HCT116 (cell line): ENCODE measurements at regions not wholly inside any gene's neighbourhood (a gene's known extent, or its start where the extent isn't known, plus 50 kb on each side); places are given as distances from the start of the nearest gene placed in this dataset.

ENCODE experiments used
- ATAC-seq: fragments of 200-7000 bp; cut with Tn5 transposase; 2 replicates; pipeline ENCODE4 v1.9.1; 2020; ENCODE audit warnings: mild to moderate bottlenecking, moderate library complexity
- BruUV-seq: library from RNA; stranded (reverse); fragments of 400-500 nt; replicated peaks from 2 replicates; lab custom pipeline; 2021; lab: Mats Ljungman, UMichigan
- CTCF ChIA-PET: fragments of 300-600 bp; sonication (Branson Sonifier 250); formaldehyde crosslinking; loops from one replicate; lab custom pipeline; 2021; ENCODE audit warnings: antibody characterized with exemption; lab: Charles Lee
- POLR2A ChIA-PET: fragments of 300-600, 350-600 bp; sonication (Branson Sonifier 250); formaldehyde crosslinking; loops from one replicate; lab custom pipeline; 2021; ENCODE audit warnings: antibody characterized with exemption; lab: Charles Lee
- RAD21 ChIA-PET, 2 experiments: fragments of 300-600 bp; sonication (Branson Sonifier 250); formaldehyde crosslinking; loops; one replicate each; lab custom pipeline; 2023; ENCODE audit warnings: low total read pairs in 2 of 2; ENCODE audit not compliant: uncharacterized antibody in 2 of 2, unreplicated experiment in 2 of 2, low non-redundant PET in 1 of 2; lab: Charles Lee
- DNase-seq: peaks from one replicate; pipeline ENCODE4 v3.0.0-alpha.2; 2010; ENCODE audit warnings: low read depth, low spot score
- H2AFZ ChIP-seq: fragments of 200-600 bp; shearing (Covaris generic), sonication (generic); 2 replicates; pipeline ENCODE4 v1.6.1; 2017; ENCODE audit warnings: low read depth, mixed run types, mixed read lengths, antibody characterized with exemption, low read length; ENCODE audit not compliant: poor library complexity, severe bottlenecking
- H3K27ac ChIP-seq: 2 replicates; pipeline ENCODE4 v1.5.1; 2012; ENCODE audit warnings: low read depth, low read length
- H3K27me3 ChIP-seq: fragments of 200-600 bp; sonication (generic); 2 replicates; pipeline ENCODE4 v1.6.1; 2016; ENCODE audit warnings: mixed run types, low read length, mixed read lengths; ENCODE audit not compliant: insufficient read depth
- H3K36me3 ChIP-seq, 2 experiments: fragments of 200-500 bp in 1 of 2; fragments of 200-600 bp in 1 of 2; sonication (Bioruptor generic) in 1 of 2; sonication (generic) in 1 of 2; 2 replicates each; pipeline versions ENCODE4 v1.5.1 to v1.6.1; 2014 to 2016; ENCODE audit warnings: low read length in 2 of 2, inconsistent platforms in 1 of 2, mixed read lengths in 1 of 2, mixed run types in 1 of 2; ENCODE audit not compliant: insufficient read depth in 2 of 2, control insufficient read depth in 1 of 2
- H3K4me1 ChIP-seq, 2 experiments: fragments of 200-600 bp in 1 of 2; sonication (generic) in 1 of 2; 2 replicates each; pipeline versions ENCODE4 v1.5.1 to v1.6.1; 2012 to 2017; ENCODE audit warnings: low read length in 2 of 2, inconsistent platforms in 1 of 2, mild to moderate bottlenecking in 1 of 2, mixed read lengths in 1 of 2, mixed run types in 1 of 2, moderate library complexity in 1 of 2; ENCODE audit not compliant: insufficient read depth in 2 of 2, control insufficient read depth in 1 of 2
- H3K4me2 ChIP-seq: fragments of 200-600 bp; sonication (generic); 2 replicates; pipeline ENCODE4 v1.6.1; 2017; ENCODE audit warnings: mixed run types, low read length, mixed read lengths
- H3K4me3 ChIP-seq, 2 experiments: fragments of 200-600 bp in 1 of 2; sonication (generic) in 1 of 2; replicated peaks in 1 of 2; 2 replicates each; pipeline ENCODE4 v1.5.1; 2011 to 2016; ENCODE audit warnings: low read length in 2 of 2, control low read depth in 1 of 2, low read depth in 1 of 2, mild to moderate bottlenecking in 1 of 2, mixed read lengths in 1 of 2, mixed run types in 1 of 2
- H3K79me2 ChIP-seq: fragments of 200-600 bp; sonication (generic); 2 replicates; pipeline ENCODE4 v1.6.1; 2017; ENCODE audit warnings: mild to moderate bottlenecking, mixed run types, low read length, moderate library complexity, mixed read lengths; ENCODE audit not compliant: insufficient read depth
- H3K9ac ChIP-seq: fragments of 200-600 bp; sonication (generic); 2 replicates; pipeline ENCODE4 v1.6.1; 2016; ENCODE audit warnings: low read length, mixed read lengths
- H3K9me2 ChIP-seq: fragments of 200-600 bp; sonication (generic), shearing (Covaris generic); 2 replicates; pipeline ENCODE4 v1.6.1; 2017; ENCODE audit warnings: mixed run types, mild to moderate bottlenecking, moderate library complexity; ENCODE audit not compliant: insufficient read depth
- H3K9me3 ChIP-seq, 2 experiments: fragments of 200-500 bp in 1 of 2; fragments of 200-600 bp in 1 of 2; sonication (Bioruptor generic) in 1 of 2; sonication (generic) in 1 of 2; 2 replicates each; pipeline ENCODE4 v1.6.1; 2014 to 2017; ENCODE audit warnings: low read length in 2 of 2, mixed read lengths in 2 of 2, inconsistent platforms in 1 of 2, low read depth in 1 of 2, mild to moderate bottlenecking in 1 of 2, mixed run types in 1 of 2, moderate library complexity in 1 of 2; ENCODE audit not compliant: control insufficient read depth in 1 of 2, insufficient read depth in 1 of 2
- H4K20me1 ChIP-seq: fragments of 200-600 bp; sonication (generic), shearing (Covaris generic); 2 replicates; pipeline ENCODE4 v1.6.1; 2017; ENCODE audit warnings: mixed run types, mild to moderate bottlenecking, moderate library complexity; ENCODE audit not compliant: insufficient read depth
- CTCF ChIP-seq, 3 experiments: fragments of 200-600 bp in 1 of 3; sonication (generic) in 1 of 3; IDR thresholded peaks in 2 of 3; conservative IDR thresholded peaks in 1 of 3; 2 replicates each; pipeline ENCODE4 v1.5.1; 2012 to 2017; ENCODE audit warnings: low read depth in 2 of 3, low read length in 2 of 3, antibody characterized with exemption in 1 of 3, borderline replicate concordance in 1 of 3, control low read depth in 1 of 3, mild to moderate bottlenecking in 1 of 3, mixed read lengths in 1 of 3, mixed run types in 1 of 3, moderate library complexity in 1 of 3; ENCODE audit not compliant: insufficient read depth in 1 of 3
- EGR1 ChIP-seq: IDR thresholded peaks from 2 replicates; pipeline ENCODE4 v1.6.1; 2012; ENCODE audit warnings: low read depth
- MAX ChIP-seq: IDR thresholded peaks from 2 replicates; pipeline ENCODE4 v1.6.1; 2012
- REST ChIP-seq: IDR thresholded peaks from 2 replicates; pipeline ENCODE4 v1.6.1; 2012; ENCODE audit warnings: low read depth
- SP1 ChIP-seq: IDR thresholded peaks from 2 replicates; pipeline ENCODE4 v1.6.1; 2012; ENCODE audit warnings: low read depth
- TCF7L2 ChIP-seq: IDR thresholded peaks from 2 replicates; pipeline ENCODE4 v1.7.0; 2011; ENCODE audit warnings: borderline replicate concordance, inconsistent platforms; ENCODE audit not compliant: insufficient read depth, insufficient read length; ENCODE audit errors: extremely low read depth
- intact Hi-C: fragments of 100-400 bp; cut with micrococcal nuclease; formaldehyde crosslinking; loops from 2 replicates; pipeline ENCODE4 v1.10.0; 2022

- Histone ChIP-seq H3K79me2 (no peaks in the 10 kb centered on the region), H2AFZ (no peak overlapping the region), H3K27ac (no peak overlapping the region), H3K9ac (no peak overlapping the region), H3K4me1 (no peaks in the 10 kb centered on the region), H4K20me1 (no peaks in the 10 kb centered on the region), H3K4me2 (no peak overlapping the region), H3K36me3 (no peaks in the 10 kb centered on the region), H3K4me3 (no peak overlapping the region), H3K27me3 (peaks cover 15% of the 10 kb centered on the region; the same call in 1 of the 2 replicates), H3K9me2 (no peaks in the 10 kb centered on the region), H3K9me3 (no peaks in the 10 kb centered on the region)
- no peak for ATAC-seq
- ChIA-PET POLR2A (no interaction called here), RAD21 (no interaction called here), CTCF (no interaction called here)
- no peak for TF ChIP-seq REST
- TF ChIP-seq EGR1, result no peak
- no peak for TF ChIP-seq CTCF (IDR thresholded peaks at IDR 0.05 in 2 of 3, conservative IDR thresholded peaks at IDR 0.05 in 1 of 3; ENCODE audit: borderline replicate concordance in 1 of 3, insufficient read depth in 1 of 3, low read depth in 2 of 3, low read length in 2 of 3)
- no peak for TF ChIP-seq TCF7L2
- no peak for TF ChIP-seq SP1
- TF ChIP-seq MAX, result no peak
- intact Hi-C loops, result no loop called here
- DNase-seq, result no peak
- BruUV-seq, result no TSS peak
Observed at GRCh38 chr20:40359131-40359912, 329.7 kb downstream of the MAFB start.
